Esophagus muscularis mucosa (tissue), 4 donors: ENCODE measurements at regions not wholly inside any gene's neighbourhood (a gene's known extent, or its start where the extent isn't known, plus 50 kb on each side); places are given as distances from the start of the nearest gene placed in this dataset.

ENCODE experiments used
- EP300 ChIP-seq: sonication (generic); formaldehyde crosslinking; IDR thresholded peaks from one replicate; pipeline ENCODE4 v1.6.1; 2017; ENCODE audit warnings: antibody characterized with exemption
- POLR2A ChIP-seq: fragments of 450-650 bp; IDR thresholded peaks from one replicate; pipeline ENCODE4 v1.6.1; 2017; ENCODE audit warnings: antibody characterized with exemption, moderate library complexity, mild to moderate bottlenecking, low read depth
- POLR2AphosphoS5 ChIP-seq, 2 donors: sonication (generic); formaldehyde crosslinking; IDR thresholded peaks; one replicate each; pipeline ENCODE4 v1.6.1; 2017; ENCODE audit warnings: antibody characterized with exemption in 2 of 2
- TF ChIP-seq, protein P1 (sequence below), 3 experiments: fragments of 200-600 bp in 2 of 3; fragments of 450-650 bp in 1 of 3; sonication (generic) in 2 of 3; IDR thresholded peaks; one replicate each; pipeline ENCODE4 v1.5.1; 2017 to 2019; ENCODE audit warnings: antibody characterized with exemption in 3 of 3, mild to moderate bottlenecking in 2 of 3, moderate library complexity in 1 of 3

DNA sequence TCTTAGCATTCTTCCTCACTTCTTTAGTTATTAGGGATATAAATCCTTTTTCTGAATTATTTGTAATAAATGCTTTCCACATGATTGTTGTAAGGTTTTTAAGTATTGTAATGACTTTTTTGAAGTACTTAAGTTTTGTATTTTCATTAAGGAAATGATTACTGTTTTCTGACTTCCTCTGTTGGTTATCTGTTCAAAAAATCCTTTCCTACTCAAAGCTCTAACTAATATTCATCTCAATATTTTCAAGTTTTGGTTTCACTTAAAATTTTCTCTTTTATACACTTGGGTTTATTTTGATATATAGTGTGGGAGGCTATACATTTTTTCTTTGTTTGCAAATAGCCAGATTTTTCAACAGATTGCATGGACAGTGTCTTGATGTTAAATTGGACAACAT lies 59.9 kb upstream of the NHLH2 start:
- TF ChIP-seq, protein P1, sequence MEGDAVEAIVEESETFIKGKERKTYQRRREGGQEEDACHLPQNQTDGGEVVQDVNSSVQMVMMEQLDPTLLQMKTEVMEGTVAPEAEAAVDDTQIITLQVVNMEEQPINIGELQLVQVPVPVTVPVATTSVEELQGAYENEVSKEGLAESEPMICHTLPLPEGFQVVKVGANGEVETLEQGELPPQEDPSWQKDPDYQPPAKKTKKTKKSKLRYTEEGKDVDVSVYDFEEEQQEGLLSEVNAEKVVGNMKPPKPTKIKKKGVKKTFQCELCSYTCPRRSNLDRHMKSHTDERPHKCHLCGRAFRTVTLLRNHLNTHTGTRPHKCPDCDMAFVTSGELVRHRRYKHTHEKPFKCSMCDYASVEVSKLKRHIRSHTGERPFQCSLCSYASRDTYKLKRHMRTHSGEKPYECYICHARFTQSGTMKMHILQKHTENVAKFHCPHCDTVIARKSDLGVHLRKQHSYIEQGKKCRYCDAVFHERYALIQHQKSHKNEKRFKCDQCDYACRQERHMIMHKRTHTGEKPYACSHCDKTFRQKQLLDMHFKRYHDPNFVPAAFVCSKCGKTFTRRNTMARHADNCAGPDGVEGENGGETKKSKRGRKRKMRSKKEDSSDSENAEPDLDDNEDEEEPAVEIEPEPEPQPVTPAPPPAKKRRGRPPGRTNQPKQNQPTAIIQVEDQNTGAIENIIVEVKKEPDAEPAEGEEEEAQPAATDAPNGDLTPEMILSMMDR (IDR thresholded peaks at IDR 0.05): no peak
- TF ChIP-seq POLR2A (no peak), EP300 (no peak), POLR2AphosphoS5 (IDR thresholded peaks at IDR 0.05) (no peak)
